EL (cell line): ENCODE measurements at regions not wholly inside any gene's neighbourhood (a gene's known extent, or its start where the extent isn't known, plus 50 kb on each side); places are given as distances from the start of the nearest gene placed in this dataset.
A peak's percentile ranks its signal among the peaks of the same experiment; 100 is the strongest.
"Not testable (repeated sequence)": the region's sequence is repeated elsewhere in the genome, so short reads cannot be mapped to it uniquely, and the experiment has no call there.

Experiments used
- DNase-seq: peaks from one replicate; pipeline ENCODE4 v3.0.0-alpha.2; 2016

DNA sequence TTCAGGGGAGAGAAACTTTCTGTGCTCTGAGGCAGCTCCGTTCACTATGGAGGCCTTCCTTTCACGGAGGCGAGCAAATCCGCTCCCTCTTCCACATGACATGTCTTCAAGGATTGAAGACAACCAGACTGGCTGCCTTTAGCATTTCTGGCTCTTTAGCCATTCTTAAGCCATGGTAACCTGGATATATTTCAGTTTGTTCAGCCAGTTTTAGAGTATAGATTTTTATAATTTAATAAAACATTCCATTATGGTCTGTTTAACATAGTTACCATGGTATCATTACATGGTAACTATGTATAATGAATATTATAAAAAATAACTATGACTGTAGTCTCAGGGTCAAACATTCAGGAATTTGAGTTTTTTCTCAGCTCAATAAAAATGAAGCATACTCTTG is 54.2 kb upstream of the NFIA start:
- no peak for DNase-seq

DNA sequence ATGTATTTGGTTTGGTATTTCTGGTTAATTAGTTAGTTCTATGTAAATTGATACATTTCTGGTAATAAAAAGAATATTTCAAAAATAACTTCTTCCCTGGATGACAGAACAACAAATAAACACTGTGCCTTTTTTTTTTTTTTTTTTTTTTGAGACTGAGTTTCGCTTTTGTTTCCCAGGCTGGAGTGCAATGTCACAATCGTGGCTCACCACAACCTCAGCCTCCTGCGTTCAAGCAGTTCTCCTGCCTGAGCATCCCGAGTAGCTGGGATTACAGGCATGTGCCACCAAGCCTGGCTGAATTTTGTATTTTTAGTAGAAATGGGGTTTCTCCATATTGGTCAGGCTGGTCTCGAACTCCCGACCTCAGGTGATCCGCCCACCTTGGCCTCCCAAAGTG is 64.3 kb upstream of the NFIA start:
- not testable (repeated sequence) for DNase-seq

DNA sequence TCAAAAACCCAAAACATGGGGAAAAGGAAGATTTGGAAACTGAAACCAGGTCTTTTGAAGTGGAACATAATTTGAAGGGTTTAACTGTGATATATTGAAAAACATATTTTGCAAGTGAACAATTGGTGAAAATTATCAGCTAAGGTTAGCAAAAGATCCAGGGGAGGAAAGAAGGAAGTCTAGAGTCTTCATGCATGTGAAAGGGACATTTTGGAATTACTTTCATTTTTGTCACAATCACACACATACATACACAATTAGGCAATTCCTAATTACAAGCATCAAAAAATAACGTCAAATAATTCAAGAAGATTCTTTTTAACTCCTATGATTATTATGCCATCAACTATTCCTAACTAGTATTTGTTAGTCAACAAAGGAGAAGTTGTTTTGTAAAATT is 64.7 kb upstream of the NFIA start:
- no peak for DNase-seq

GRCh38 chr1:61013946-61014667 is 68.3 kb upstream of the NFIA start:
- DNase-seq: no peak

DNA sequence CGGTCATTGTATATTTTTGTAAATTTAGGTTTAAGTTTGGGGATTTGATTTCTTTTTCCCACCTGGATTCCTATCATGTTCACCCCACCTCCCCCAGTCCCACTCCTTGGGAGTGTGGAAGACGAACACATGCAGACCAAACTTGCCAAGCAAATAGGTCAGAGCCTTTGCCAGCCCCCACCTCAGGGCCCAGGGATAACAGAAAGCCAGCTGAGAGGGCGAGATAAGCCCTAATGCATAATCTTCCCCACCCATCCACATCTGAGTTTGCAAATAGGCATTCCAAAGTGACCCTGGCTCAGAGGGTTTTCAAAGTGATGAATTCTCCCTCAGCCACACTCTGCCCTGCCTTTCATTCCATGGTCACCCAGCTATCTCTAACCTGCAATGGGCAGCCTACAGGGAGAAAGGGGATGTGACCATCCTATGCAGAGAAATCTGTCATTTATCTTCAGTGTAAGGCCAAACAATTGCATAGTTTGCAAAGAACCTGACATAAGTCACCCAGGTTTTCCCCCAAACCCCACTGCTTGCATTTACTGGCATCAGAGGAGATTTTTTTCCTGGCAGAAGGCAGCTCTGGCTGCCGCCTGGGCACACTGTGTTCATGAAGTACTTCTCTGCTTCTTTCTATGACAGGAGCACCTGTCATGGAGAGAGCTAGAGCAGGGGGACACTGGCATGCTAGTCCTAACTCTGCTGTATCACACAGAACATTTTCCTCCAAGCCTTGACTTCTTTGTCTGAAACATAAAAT is 69.0 kb upstream of the NFIA start:
- DNase-seq: no peak

GRCh38 chr1:61012341-61012761 is 70.0 kb upstream of the NFIA start:
- DNase-seq: no peak

DNA sequence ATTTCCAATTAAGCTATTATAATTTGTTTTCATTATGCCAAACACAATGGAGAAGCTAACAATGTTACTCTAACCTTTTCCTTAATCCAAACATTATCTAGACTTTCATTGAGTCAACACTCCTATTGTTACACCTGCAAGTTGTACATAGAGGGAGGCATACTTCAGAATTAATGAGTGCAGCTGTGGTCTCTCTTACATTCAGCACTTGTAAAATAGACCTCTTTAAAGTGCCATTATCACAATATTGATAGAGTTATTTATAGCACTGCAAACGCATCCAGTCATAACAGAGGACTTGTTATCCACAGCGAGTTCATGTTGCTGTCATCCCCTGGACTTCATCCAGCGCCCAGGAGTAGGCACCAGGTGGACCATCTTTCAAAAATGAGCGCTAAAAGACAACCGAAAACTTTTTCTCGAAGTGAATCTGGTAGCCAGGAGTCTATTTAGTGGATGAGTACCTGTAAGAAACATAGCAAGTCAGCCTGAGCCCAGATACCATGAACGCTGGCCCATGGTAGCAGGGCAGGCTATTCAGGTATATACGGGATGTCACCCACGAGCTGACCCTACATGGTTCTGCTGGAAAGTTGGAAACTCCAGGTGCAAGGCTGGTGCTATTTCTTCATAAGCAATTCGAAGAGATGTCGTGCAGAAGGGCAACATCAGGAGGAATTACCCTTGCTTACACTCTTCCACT is 70.6 kb upstream of the NFIA start:
- no peak for DNase-seq

DNA sequence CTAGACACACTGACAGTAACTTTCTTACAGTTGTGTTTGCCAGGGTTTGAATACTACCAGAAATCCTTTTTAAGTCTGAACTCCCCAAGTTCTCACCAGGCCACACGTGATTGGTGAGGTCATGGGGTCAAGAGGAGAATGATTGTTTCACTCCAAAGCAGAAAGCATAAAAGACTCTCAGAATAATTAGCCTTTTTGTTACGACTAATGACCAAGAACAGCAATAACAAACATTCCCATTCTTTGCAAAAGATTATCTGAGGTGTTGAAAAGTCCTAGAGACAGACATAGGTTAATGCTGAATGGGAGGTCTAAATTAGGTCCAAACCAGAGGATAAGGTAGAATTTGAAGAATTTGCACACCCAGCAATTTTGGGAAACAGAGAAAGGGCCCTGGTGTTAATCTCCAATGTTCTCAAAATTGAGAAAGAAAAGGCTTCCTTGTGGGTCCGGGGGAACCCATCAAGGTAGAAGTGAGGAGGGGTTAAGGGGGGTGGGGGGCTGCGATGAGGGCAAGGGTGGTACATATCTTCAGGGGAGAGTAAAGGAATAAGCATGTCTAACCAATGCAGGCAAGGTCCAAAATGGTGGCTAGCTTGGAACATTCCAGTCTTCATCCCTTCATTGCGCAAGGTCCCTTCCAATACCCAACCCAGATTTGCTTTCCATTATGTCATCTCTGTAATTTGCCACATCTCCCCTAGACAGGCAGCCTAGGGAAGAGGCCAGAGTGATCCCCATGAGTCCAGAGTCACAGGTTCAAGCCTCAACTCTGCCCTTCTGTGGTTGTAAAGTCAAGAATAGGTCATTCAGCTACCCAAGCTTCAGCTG is 74.6 kb upstream of the NFIA start:
- DNase-seq: no peak

GRCh38 chr1:61005614-61006580 is 76.5 kb upstream of the NFIA start:
- no peak for DNase-seq

DNA sequence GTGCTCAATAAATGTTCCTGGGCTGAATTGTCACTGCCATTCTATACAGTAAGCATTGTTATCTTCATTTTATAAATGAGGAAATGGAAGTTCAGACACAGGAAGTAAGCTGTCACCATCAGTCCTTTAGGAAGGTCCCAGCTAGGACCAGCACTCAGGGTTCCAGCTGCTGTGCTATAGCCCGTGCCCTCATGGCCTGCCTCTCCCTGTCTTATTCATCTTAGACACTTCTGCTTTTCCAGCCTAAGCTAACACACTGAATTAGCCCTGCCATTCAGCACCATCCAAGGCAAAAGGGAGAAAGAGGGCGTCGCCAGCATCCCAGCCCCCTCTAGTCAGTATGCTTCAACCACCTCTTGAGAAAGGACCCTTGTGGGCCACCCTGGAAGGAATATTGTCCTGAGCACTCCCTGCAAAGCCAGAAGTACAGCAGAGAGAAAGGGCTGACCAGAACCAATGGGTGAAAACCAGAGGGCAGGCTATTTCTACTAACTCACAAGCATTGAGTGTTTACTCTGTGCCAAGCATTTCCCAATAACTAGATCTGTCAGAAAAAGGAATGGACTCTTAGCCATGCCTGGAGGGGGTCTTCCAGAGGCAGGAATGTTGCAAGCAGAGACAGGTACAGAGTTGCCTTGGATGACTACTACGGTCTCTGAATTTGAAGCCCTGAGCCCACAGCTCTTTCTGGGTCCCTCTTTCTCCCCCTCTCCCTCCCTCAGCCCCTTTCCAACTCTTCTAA is 77.9 kb upstream of the NFIA start:
- no peak for DNase-seq

DNA sequence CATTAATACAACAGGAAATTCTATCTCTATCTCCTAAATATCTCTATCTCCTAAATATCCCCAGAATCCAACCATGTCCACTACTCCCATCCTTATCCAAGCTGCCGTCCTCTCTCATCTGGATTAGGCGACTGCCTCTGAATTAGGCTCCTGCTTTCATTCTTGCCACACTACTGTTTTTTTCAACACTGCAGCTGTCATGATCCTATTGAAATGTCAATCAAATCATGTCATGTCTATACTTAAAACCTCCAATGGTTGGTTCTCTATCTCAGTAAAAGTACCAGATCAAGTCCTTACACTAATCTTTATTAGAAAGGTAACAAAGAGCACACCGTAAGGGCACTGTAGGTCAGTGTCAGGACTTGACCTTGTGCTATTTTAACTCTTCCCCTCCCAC is 82.0 kb upstream of the NFIA start:
- no peak for DNase-seq

- DNase-seq: no peak
Measured at GRCh38 chr1:60998786-60999185, 83.6 kb upstream of the NFIA start.

- DNase-seq: no peak
Measured at GRCh38 chr1:60994828-60995492, 87.4 kb upstream of the NFIA start.

- DNase-seq: no peak
Measured at GRCh38 chr1:60994369-60994768, 88.0 kb upstream of the NFIA start.

DNA sequence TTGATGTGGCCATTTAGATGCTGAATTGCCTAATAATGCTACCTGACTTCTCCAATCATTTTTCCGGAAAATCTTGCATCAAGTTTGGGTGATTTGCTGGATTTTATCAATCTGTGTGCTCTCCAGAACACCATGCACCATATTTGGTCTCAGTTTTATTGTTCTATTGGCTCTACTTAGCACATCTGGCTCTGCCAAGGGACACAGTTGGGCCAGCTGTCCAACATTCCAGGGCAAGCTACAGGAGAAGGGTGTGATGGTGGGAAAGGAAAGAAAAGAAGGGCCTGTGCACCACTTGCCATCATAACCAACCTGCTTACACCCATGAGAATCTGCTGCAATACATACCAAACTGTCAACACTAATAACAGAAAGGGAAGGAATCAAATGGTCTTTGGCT is 90.2 kb upstream of the NFIA start:
- DNase-seq: no peak

DNA sequence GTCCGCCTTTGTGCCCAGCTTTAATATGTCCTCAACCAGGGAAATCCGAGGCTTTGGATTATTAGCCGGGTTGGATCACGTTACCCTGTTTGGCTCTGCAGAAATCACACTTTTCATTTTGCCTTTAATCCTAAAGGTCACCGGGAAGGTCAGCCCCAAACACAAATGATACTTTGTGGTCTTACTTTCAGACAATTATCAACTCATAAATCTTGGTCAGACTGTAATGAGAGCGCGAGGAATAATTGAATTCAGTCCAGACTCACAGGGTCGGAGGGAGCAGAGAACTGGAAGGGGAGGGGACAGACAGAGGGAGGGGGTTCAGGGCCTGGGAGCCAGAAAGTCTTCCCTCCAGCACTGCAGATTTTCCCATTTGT is 91.7 kb upstream of the NFIA start:
- DNase-seq: no peak

GRCh38 chr1:60989749-60990713 is 92.3 kb upstream of the NFIA start:
- DNase-seq: peak; percentile 89

GRCh38 chr1:60988891-60989290 is 93.5 kb upstream of the NFIA start:
- DNase-seq: no peak

DNA sequence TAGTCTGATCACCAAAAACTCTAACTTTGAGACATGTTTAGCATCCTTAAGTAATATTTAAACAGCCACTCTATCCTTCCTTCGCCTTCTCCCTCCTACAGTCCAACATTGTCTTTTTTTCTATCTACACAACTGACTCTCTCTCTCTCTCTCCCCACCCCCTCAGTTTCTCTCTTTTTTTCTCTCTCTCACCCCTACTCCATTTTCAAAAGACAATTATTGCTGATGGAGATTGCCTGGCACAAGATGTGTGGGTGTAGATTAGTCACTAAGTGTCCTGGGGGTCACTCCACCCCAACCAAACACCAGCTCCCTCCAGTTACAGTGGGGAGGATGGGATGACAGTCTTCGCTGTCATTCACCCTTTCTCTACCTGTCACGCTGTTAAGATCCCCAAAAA is 94.5 kb upstream of the NFIA start:
- DNase-seq: no peak
